Panc1 (cell line): ENCODE measurements at regions not wholly inside any gene's neighbourhood (a gene's known extent, or its start where the extent isn't known, plus 50 kb on each side); places are given as distances from the start of the nearest gene placed in this dataset.
"Not testable (repeated sequence)": the region's sequence is repeated elsewhere in the genome, so short reads cannot be mapped to it uniquely, and the experiment has no call there.

Experiments
- ATAC-seq: fragments of 200-7000 bp; cut with Tn5 transposase; 2 replicates; pipeline ENCODE4 v1.9.1; 2020; ENCODE audit warnings: mild to moderate bottlenecking, moderate library complexity
- BruUV-seq: library from RNA; stranded (reverse); fragments of 400-500 nt; replicated peaks from 2 replicates; lab custom pipeline; 2021; lab: Mats Ljungman, UMichigan
- CTCF ChIA-PET: fragments of 300-600 bp; sonication (Branson Sonifier 250); formaldehyde crosslinking; loops from one replicate; lab custom pipeline; 2022; ENCODE audit warnings: antibody characterized with exemption; lab: Charles Lee
- POLR2A ChIA-PET: fragments of 300-600 bp; sonication (Branson Sonifier 250); formaldehyde crosslinking; loops from one replicate; lab custom pipeline; 2022; ENCODE audit warnings: antibody characterized with exemption; lab: Charles Lee
- DNase-seq: peaks from one replicate; pipeline ENCODE4 v3.0.0-alpha.2; 2010; ENCODE audit warnings: low read depth, low spot score
- H3K27ac ChIP-seq: 2 replicates; pipeline ENCODE4 v1.5.1; 2011; ENCODE audit warnings: mild to moderate bottlenecking, low read length, inconsistent platforms
- H3K27me3 ChIP-seq: fragments of 200-500 bp; sonication (Bioruptor generic); 2 replicates; pipeline ENCODE4 v1.6.0; 2014; ENCODE audit warnings: low read length, inconsistent platforms; ENCODE audit not compliant: control insufficient read depth, insufficient read depth
- H3K36me3 ChIP-seq: fragments of 200-500 bp; sonication (Bioruptor generic); 2 replicates; pipeline ENCODE4 v1.5.1; 2014; ENCODE audit warnings: inconsistent platforms, mild to moderate bottlenecking, low read length, moderate library complexity; ENCODE audit not compliant: control insufficient read depth, insufficient read depth
- H3K4me1 ChIP-seq: 2 replicates; pipeline ENCODE4 v1.5.1; 2011; ENCODE audit warnings: inconsistent platforms, mild to moderate bottlenecking, low read length, moderate library complexity; ENCODE audit not compliant: control insufficient read depth, insufficient read depth
- H3K4me3 ChIP-seq, 2 experiments: 2 replicates each; pipeline ENCODE4 v1.5.1; 2011 to 2012; ENCODE audit warnings: low read depth in 2 of 2, low read length in 2 of 2, mild to moderate bottlenecking in 2 of 2, inconsistent platforms in 1 of 2, moderate library complexity in 1 of 2
- H3K9me3 ChIP-seq: fragments of 200-500 bp; sonication (Bioruptor generic); 2 replicates; pipeline ENCODE4 v1.5.1; 2014; ENCODE audit warnings: low read depth, mild to moderate bottlenecking, inconsistent platforms, low read length, moderate library complexity; ENCODE audit not compliant: control insufficient read depth, insufficient read depth
- POLR2AphosphoS5 ChIP-seq: IDR thresholded peaks from 2 replicates; pipeline ENCODE4 v1.6.1; 2012; ENCODE audit warnings: mild to moderate bottlenecking, low read depth, low read length, moderate library complexity
- REST ChIP-seq, 2 experiments: IDR thresholded peaks; 2 replicates each; pipeline ENCODE4 v1.6.1; 2011 to 2012; ENCODE audit warnings: low read depth in 2 of 2, control low read depth in 1 of 2, low read length in 1 of 2, mild to moderate bottlenecking in 1 of 2, moderate library complexity in 1 of 2; ENCODE audit not compliant: insufficient read depth in 1 of 2
- SIN3A ChIP-seq: IDR thresholded peaks from 2 replicates; pipeline ENCODE4 v1.6.1; 2012; ENCODE audit warnings: low read depth, mild to moderate bottlenecking, low read length, moderate library complexity, borderline replicate concordance; ENCODE audit not compliant: insufficient read depth
- TCF7L2 ChIP-seq: IDR thresholded peaks from 2 replicates; pipeline ENCODE4 v1.6.1; 2011; ENCODE audit warnings: mild to moderate bottlenecking, low read depth, low read length, inconsistent platforms
- in situ Hi-C: cut with HindIII; loops from 2 replicates; pipeline ENCODE4 v1.10.0; 2016; ENCODE audit warnings: low sequenced_read_pairs, low pct_unique_long_range_greater_than_20kb
- intact Hi-C: fragments of 100-400 bp; cut with micrococcal nuclease; formaldehyde crosslinking; loops from one replicate; pipeline ENCODE4 v1.10.0; 2022; ENCODE audit not compliant: unreplicated experiment
- TF ChIP-seq, protein P1 (sequence below): fragments of 450-650 bp; IDR thresholded peaks from 2 replicates; pipeline ENCODE4 v1.5.1; 2017; ENCODE audit warnings: mild to moderate bottlenecking

DNA sequence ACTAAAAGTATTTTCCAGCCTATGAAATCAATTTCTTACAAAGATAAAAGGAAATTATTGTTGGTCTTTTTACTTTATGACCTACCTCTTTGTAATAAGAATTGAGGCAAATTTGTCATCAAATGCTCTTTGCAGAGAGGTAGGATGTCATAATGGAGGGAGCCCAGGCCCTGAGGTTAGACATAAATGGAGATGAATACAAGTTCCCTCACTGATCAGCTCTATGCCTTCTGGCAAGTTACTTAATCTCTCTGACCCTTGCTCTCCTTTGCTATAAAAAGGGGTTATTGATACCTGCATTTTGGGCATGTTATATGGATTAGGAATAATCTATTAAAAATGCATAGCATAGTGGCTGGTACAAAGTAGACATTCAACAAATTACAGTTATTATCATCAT is 146.9 kb upstream of the KRR1 start:
- ATAC-seq = no peak
- in situ Hi-C loops = no loop called here
- H3K27ac ChIP-seq = peak overlapping the region; percentile 94
- TF ChIP-seq REST (IDR thresholded peaks at IDR 0.05; ENCODE audit: insufficient read depth in 1 of 2, low read depth in 2 of 2, low read length in 1 of 2) = no peak
- no peak for TF ChIP-seq TCF7L2
- no peak for TF ChIP-seq POLR2AphosphoS5
- TF ChIP-seq, protein P1, sequence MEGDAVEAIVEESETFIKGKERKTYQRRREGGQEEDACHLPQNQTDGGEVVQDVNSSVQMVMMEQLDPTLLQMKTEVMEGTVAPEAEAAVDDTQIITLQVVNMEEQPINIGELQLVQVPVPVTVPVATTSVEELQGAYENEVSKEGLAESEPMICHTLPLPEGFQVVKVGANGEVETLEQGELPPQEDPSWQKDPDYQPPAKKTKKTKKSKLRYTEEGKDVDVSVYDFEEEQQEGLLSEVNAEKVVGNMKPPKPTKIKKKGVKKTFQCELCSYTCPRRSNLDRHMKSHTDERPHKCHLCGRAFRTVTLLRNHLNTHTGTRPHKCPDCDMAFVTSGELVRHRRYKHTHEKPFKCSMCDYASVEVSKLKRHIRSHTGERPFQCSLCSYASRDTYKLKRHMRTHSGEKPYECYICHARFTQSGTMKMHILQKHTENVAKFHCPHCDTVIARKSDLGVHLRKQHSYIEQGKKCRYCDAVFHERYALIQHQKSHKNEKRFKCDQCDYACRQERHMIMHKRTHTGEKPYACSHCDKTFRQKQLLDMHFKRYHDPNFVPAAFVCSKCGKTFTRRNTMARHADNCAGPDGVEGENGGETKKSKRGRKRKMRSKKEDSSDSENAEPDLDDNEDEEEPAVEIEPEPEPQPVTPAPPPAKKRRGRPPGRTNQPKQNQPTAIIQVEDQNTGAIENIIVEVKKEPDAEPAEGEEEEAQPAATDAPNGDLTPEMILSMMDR = no peak
- no peak for TF ChIP-seq SIN3A
- H3K36me3 ChIP-seq = no peaks in the 10 kb centered on the region
- no peak for DNase-seq
- CTCF ChIA-PET = no interaction called here
- H3K4me3 ChIP-seq = no peak overlapping the region
- BruUV-seq = no TSS peak
- intact Hi-C loops = no loop called here
- POLR2A ChIA-PET = interaction anchor here (0.6 to 0.7 kb wide), 2 partner anchors 12 to 377 kb away, joined by 3 to 8 read pairs; no protein-coding TSS in a partner anchor
- H3K4me1 ChIP-seq = peaks cover 46% of the 10 kb centered on the region
- no peaks in the 10 kb centered on the region for H3K27me3 ChIP-seq
- peaks cover 12% of the 10 kb centered on the region; the same call in 1 of the 2 replicates for H3K9me3 ChIP-seq

DNA sequence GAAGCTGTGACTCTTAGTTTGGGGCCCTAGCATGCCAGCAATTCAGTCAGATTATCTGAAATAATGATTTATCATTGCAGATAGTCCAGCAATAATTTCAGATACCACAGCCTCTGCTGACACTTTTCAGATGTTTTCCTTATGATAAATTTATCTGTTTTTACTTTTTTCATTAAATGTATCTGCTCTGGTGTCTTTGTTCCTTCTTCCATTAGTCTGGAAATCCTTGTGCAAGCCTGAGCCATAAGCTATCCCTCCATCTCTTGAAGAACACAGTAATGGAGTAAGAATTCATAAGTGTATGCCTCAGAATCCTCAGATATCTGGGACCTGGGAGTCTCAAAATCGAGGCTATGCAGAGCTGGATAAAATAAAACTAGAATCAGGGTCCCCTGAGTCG is 146.4 kb upstream of the KRR1 start:
- DNase-seq = no peak
- no peak for ATAC-seq
- Histone ChIP-seq H3K36me3 (no peaks in the 10 kb centered on the region), H3K4me3 (no peak overlapping the region), H3K4me1 (peaks cover 46% of the 10 kb centered on the region), H3K27me3 (no peaks in the 10 kb centered on the region), H3K27ac (peak overlapping the region; percentile 94), H3K9me3 (peaks cover 9% of the 10 kb centered on the region; the same call in 1 of the 2 replicates)
- TF ChIP-seq SIN3A (no peak), POLR2AphosphoS5 (no peak), REST (IDR thresholded peaks at IDR 0.05; ENCODE audit: insufficient read depth in 1 of 2, low read depth in 2 of 2, low read length in 1 of 2) (no peak), TCF7L2 (no peak)
- TF ChIP-seq, protein P1 = no peak
- no TSS peak for BruUV-seq
- ChIA-PET CTCF (no interaction called here), POLR2A (interaction anchor here (0.6 to 0.7 kb wide), 2 partner anchors 11 to 377 kb away, joined by 3 to 8 read pairs; no protein-coding TSS in a partner anchor)
- in situ Hi-C loops = no loop called here
- intact Hi-C loops = no loop called here

GRCh38 chr12:75657354-75657753 is 145.9 kb upstream of the KRR1 start:
- DNase-seq, H3K36me3 ChIP-seq, ATAC-seq, H3K27me3 ChIP-seq, CTCF ChIA-PET, H3K4me3 ChIP-seq, in situ Hi-C loops, BruUV-seq, POLR2A ChIA-PET, intact Hi-C loops: not testable (repeated sequence)
- H3K9me3 ChIP-seq = peaks cover 13% of the 10 kb centered on the region; the same call in 1 of the 2 replicates
- peak overlapping the region; percentile 94 for H3K27ac ChIP-seq
- H3K4me1 ChIP-seq = peaks cover 42% of the 10 kb centered on the region
